ENCODE measurements at regions not wholly inside any gene's neighbourhood (a gene's known extent, or its start where the extent isn't known, plus 50 kb on each side); places are given as distances from the start of the nearest gene placed in this dataset.

DNA sequence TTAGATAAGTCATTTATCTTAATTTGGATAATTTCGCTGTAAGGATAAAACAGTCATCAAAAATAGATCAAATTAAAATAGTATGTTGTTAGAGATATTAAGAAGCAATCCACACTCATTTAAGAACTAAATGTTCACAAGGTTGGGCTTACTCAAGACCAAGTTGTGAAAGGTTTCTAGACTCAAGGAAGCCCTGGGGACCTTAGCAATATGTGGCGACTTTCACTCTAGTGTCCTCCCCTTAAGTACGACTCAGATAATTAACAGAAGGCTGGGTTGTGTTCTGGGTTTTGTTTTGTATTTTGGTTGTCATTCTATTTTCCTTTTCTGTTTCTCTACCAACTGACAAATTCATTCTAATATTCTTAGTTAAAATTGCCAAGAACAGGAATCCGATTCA is 1008.0 kb downstream of the PCDH9 start:
- H3K36me3 Mint-ChIP-seq (ENCODE audit: low read depth), result no peaks in the 10 kb centered on the region
- H3K4me1 Mint-ChIP-seq, result peaks cover 48% of the 10 kb centered on the region
- TF ChIP-seq, protein P1, sequence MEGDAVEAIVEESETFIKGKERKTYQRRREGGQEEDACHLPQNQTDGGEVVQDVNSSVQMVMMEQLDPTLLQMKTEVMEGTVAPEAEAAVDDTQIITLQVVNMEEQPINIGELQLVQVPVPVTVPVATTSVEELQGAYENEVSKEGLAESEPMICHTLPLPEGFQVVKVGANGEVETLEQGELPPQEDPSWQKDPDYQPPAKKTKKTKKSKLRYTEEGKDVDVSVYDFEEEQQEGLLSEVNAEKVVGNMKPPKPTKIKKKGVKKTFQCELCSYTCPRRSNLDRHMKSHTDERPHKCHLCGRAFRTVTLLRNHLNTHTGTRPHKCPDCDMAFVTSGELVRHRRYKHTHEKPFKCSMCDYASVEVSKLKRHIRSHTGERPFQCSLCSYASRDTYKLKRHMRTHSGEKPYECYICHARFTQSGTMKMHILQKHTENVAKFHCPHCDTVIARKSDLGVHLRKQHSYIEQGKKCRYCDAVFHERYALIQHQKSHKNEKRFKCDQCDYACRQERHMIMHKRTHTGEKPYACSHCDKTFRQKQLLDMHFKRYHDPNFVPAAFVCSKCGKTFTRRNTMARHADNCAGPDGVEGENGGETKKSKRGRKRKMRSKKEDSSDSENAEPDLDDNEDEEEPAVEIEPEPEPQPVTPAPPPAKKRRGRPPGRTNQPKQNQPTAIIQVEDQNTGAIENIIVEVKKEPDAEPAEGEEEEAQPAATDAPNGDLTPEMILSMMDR (IDR thresholded peaks at IDR 0.05), result no peak
- no peaks in the 10 kb centered on the region for H3K9me3 Mint-ChIP-seq
- DNase-seq, result no peak
- no peak overlapping the region for H3K4me3 Mint-ChIP-seq
- peak overlapping the region; percentile 37 for H3K27ac Mint-ChIP-seq
- no peaks in the 10 kb centered on the region for H3K27me3 Mint-ChIP-seq (ENCODE audit: low read depth, poor library complexity)

DNA sequence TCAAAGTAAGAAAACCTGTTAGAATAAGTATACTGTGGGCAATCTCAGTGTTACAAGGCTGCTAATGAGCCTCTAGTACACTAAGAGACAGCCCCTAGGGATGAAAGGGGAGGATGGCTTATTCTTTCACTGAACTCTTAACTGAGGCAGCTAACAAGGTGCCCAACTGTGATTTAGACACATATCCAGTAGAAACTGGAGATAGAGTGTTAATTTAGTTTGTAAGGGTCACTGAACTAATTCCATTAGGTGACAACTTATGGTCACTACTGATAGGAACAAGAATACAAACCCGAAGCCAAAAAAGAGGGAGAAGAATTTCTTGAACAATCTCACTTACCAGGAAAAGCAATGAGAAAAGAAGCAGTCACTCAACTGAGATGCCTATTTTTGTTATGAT is 1010.6 kb downstream of the PCDH9 start:
- no peak overlapping the region for H3K4me3 Mint-ChIP-seq
- TF ChIP-seq, protein P1 (IDR thresholded peaks at IDR 0.05), result no peak
- no peaks in the 10 kb centered on the region for H3K36me3 Mint-ChIP-seq (ENCODE audit: low read depth)
- H3K4me1 Mint-ChIP-seq, result peaks cover 22% of the 10 kb centered on the region
- H3K27me3 Mint-ChIP-seq (ENCODE audit: low read depth, poor library complexity), result no peaks in the 10 kb centered on the region
- DNase-seq, result no peak
- peak overlapping the region; percentile 4 for H3K27ac Mint-ChIP-seq
- no peaks in the 10 kb centered on the region for H3K9me3 Mint-ChIP-seq

DNA sequence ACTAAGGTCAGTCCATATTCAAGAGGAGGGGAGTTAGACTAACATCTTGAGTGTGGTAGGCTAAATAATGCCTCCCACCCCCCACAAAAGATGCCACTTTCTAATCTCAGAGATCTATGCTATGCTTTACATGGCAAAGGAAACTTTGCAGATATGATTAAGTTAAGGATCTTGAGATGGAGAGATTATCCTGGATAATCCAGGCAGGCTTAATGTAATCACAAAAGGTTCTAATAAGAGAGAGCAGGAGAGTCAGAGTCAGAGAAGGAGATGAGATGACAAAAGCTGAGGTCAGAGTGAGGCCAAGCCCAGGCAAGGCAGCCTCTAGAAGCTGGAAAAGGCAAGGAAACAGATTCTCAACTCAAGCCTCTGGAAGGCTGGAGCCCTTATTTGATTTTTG is 1011.6 kb downstream of the PCDH9 start:
- Mint-ChIP-seq H3K9me3 (no peaks in the 10 kb centered on the region), H3K27ac (no peak overlapping the region), H3K4me3 (no peak overlapping the region), H3K36me3 (ENCODE audit: low read depth) (no peaks in the 10 kb centered on the region), H3K27me3 (ENCODE audit: low read depth, poor library complexity) (no peaks in the 10 kb centered on the region), H3K4me1 (peaks cover 13% of the 10 kb centered on the region)
- no peak for DNase-seq
- TF ChIP-seq, protein P1 (IDR thresholded peaks at IDR 0.05), result no peak

DNA sequence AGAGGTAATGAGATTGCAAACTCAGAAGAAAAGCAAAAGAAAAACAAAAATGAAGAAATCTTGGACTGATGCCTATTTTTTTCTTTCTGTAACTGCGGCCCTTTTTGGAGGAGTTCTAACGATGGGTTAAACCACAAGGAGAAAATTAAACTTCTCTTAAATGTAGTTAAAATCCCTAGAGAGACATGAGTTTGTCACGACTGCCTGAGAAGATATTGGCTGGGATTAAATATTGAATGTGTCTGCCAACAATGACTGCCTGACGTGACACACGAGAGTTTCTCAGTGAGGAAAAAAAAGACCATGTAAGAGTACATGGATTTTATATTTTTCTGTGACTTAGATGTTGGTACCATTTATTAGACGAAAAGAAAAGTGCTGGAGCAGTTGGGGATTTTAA is 1013.4 kb downstream of the PCDH9 start:
- DNase-seq, result no peak
- Mint-ChIP-seq H3K27ac (no peak overlapping the region), H3K9me3 (no peaks in the 10 kb centered on the region), H3K4me3 (no peak overlapping the region), H3K4me1 (peaks cover 19% of the 10 kb centered on the region), H3K27me3 (ENCODE audit: low read depth, poor library complexity) (no peaks in the 10 kb centered on the region), H3K36me3 (ENCODE audit: low read depth) (no peaks in the 10 kb centered on the region)
- TF ChIP-seq, protein P1 (IDR thresholded peaks at IDR 0.05), result no peak

DNA sequence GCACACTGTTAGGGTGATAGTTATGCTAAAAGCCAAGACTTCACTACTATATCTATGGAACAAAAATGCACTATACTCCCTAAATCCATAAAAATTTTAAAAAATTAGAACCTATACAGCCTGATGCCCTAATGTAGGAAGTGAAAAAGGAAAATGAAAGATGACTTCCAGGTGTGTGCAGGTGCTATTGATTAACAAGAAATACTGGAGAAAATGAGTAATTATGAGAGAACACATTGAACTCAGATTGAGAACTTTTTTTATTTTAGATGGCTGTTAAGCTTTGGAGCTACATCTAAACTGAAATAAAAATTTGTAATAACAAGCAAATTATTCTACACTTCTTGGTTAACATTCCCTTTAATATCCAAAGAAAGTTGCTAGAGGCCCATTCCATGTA is 1015.7 kb downstream of the PCDH9 start:
- H3K9me3 Mint-ChIP-seq, result no peaks in the 10 kb centered on the region
- no peaks in the 10 kb centered on the region for H3K27me3 Mint-ChIP-seq (ENCODE audit: low read depth, poor library complexity)
- TF ChIP-seq, protein P1 (IDR thresholded peaks at IDR 0.05), result no peak
- H3K36me3 Mint-ChIP-seq (ENCODE audit: low read depth), result no peaks in the 10 kb centered on the region
- H3K4me3 Mint-ChIP-seq, result no peak overlapping the region
- DNase-seq, result no peak
- H3K27ac Mint-ChIP-seq, result no peak overlapping the region
- peaks cover 16% of the 10 kb centered on the region for H3K4me1 Mint-ChIP-seq

DNA sequence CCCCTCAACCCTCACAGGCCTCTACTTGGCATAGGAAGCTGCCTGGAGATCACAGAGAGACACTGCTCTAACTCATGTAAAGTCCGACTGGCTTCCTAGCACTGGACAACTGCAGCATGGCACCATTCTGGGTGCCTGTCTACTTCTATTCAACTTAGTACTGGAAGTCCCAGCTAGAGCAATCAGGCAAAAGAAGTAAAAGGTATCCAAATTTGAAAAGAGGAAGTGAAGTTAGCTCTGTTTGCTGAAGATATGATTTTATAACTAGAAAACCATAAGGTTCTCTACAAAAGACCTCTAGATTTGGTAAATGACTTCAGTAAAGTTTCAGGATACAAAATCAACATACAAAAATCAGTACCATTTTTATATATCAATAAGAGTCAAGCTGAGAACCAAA is 1017.6 kb downstream of the PCDH9 start:
- DNase-seq, result no peak
- Mint-ChIP-seq H3K4me1 (peaks cover 7% of the 10 kb centered on the region), H3K27me3 (ENCODE audit: low read depth, poor library complexity) (no peaks in the 10 kb centered on the region), H3K36me3 (ENCODE audit: low read depth) (no peaks in the 10 kb centered on the region), H3K27ac (peak overlapping the region; percentile 33), H3K9me3 (no peaks in the 10 kb centered on the region), H3K4me3 (no peak overlapping the region)
- TF ChIP-seq, protein P1 (IDR thresholded peaks at IDR 0.05), result no peak
